Superior temporal gyrus (tissue), 1 donor: ENCODE measurements at regions not wholly inside any gene's neighbourhood (a gene's known extent, or its start where the extent isn't known, plus 50 kb on each side); places are given as distances from the start of the nearest gene placed in this dataset.
"Not testable (repeated sequence)": the region's sequence is repeated elsewhere in the genome, so short reads cannot be mapped to it uniquely, and the experiment has no call there.

ENCODE experiments used
- DNase-seq: peaks from one replicate; pipeline ENCODE4 v3.0.0-alpha.2; 2016; ENCODE audit errors: extremely low spot score

DNA sequence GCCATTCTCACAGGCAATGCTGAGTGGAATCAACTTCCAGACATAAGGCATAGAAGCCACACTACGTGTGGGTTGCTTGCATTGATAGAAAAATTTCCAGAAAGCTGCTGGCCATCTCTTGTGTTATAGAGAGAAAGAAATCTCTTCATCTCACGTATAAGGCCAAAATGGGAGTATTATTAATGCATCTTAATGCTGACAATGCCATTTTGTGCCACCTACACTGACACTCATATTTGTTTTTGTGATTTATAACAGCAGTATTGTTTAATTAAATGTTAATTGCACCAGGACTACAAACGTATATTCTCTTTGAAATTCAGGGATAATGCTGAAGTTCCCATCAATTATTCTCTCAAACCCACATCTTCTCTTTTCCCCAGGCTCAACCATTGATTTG lies 56.1 kb upstream of the TMEM132D start:
- no peak for DNase-seq

DNA sequence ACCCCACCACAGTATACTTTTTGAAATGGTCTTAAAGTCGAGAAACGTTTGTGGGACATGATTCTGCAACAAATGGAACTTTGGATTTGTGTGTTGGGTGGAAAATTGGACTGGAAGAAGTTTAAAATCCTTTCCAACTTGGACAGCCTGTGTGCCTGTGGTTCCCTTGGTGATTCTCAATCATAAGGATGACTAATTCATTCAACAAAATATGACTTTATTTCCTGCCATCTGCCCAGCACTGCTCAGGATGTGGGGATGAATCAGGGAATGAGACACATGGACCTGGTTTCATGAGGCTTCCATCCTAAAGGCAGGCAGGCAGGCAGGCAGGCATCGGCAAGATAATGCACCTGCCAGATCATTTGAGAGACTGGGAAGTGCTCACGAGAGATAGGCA lies 57.3 kb upstream of the TMEM132D start:
- DNase-seq = peak; percentile 42

- DNase-seq = no peak
These were observed 58.0 kb upstream of the TMEM132D start for GRCh38 chr12:129961856-129962255.

- no peak for DNase-seq
These were observed 60.5 kb upstream of the TMEM132D start for GRCh38 chr12:129964300-129964699.

DNA sequence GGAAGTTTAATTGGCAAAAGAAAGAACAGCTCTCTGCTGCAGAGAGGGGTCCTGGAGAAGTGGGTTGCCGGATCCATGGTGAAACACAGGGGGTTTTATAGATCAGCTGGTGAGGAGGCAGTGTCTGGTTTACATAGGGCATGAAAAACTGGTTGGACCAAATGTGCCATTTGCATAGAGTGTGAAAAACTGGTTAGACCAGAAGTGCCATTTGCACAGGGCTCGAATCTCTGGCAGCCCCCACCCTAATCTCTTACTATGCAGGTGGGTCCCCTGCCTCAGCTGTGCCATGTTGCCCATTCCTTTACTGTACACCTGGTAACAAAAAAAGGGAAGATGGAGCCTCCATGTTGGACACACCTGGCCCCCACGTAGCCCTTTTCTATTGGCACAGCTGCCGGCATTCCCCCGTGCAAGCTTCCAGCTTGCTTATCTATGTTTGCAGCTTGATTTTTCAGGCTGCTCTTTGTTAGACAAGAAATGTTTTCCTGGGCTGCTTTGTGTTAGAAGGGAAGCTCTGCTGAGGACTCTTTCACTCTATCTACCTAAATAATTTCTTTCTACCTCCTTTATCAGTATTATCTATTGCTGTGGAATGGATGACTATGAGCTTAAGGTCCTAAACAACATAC lies 61.1 kb upstream of the TMEM132D start:
- DNase-seq = no peak

DNA sequence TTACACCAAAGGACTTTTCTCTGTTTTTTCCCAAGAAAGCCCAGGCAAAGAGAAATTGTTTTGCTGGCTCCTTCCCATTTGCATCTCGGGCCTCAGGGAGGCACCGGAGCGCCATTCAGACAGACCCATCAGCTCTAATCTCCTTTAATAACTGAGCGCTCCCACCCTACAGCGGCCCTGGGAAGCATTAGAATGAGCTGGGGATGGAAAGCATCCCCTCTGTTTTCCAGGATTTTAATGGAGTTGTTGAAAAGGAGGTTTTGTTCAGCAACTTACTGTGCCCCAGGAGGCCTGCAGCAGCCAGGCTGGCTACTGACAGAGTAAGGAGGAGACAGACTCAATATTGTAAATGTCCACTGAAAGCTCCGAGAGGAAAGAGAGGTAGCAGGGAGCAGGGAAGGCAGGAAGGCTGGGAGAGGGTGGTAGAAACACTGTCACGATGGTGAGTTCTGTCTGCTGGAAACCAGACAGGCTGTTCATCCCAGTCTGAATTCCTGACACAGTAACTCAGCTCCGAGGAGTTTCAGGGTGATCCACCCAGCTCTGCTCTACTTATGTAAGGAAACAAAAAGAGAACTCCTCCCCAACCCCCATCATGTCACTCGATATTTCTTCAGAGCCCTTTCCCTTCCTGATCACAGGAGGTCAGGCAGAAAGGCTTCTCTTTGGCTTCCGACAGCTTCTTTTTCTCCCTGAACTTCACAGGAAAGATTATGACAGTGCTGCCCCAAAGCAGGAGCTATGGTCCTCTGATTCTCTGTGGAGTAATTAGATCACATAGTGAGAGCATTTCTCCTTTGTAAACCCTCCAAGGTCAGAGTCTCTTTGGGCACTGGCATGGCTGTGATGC lies 62.5 kb upstream of the TMEM132D start:
- DNase-seq = peak; percentile 17

- DNase-seq = peak; percentile 69
These were observed 67.9 kb upstream of the TMEM132D start for GRCh38 chr12:129971721-129972120.

- peak; percentile 44 for DNase-seq
These were observed 69.6 kb upstream of the TMEM132D start for GRCh38 chr12:129973236-129973961.

DNA sequence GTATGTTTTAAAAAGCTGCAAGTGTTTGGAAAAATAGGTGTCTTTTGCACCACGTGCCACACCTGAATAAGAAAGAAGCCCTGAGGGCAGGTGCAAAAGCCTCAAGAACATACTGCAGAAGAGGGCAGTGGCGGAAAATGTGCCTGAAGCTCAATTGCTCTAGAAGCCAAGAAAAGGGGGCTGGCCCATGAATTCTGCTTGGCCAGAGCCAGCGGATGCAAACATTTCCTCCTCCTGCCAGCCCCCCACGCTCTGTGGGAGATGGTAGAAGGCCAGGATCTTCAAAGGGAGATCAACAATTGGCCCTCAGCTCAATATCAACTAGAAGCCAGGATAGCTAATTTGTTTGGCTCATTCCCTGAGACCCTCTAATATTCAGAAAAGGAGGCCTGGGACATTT lies 80.3 kb upstream of the TMEM132D start:
- DNase-seq = no peak

DNA sequence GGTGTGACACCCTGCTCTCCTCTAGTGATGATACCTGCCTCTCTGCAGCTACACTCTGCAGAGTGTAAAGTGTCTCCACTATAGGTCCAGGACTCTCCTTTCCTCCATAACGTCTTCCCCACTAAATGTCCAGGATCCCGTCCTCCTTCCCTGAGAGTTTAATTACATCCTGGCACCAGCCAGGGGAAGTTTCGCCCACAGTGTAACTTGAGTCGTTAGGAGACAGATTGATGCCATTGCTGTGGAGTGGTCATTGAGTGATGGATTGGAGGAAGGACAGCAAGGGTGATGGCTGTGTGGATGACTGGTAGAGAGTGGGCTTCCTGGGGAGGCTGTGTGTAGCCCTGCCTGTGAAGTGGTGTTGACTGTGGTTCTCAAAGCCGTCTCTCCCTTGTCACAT lies 84.0 kb upstream of the TMEM132D start:
- DNase-seq = no peak

DNA sequence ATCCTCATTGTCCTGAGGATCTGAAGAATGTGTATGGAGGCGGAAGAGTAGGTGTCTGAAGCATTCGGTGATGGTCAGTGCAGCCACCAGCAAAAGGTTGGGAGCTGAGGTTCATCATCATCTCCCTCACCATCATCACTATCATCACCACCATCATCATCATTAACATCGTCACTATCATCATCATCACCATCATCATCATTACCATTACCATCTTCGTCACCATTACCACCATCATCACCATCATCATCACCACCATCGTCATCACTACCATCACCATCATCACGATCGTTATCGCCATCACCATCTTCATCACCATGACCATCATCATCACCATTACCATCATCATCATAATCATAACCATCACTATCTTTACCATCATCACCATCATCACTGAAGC lies 90.8 kb upstream of the TMEM132D start:
- DNase-seq = no peak

GRCh38 chr12:129997239-129997638 lies 93.4 kb upstream of the TMEM132D start:
- DNase-seq = no peak

DNA sequence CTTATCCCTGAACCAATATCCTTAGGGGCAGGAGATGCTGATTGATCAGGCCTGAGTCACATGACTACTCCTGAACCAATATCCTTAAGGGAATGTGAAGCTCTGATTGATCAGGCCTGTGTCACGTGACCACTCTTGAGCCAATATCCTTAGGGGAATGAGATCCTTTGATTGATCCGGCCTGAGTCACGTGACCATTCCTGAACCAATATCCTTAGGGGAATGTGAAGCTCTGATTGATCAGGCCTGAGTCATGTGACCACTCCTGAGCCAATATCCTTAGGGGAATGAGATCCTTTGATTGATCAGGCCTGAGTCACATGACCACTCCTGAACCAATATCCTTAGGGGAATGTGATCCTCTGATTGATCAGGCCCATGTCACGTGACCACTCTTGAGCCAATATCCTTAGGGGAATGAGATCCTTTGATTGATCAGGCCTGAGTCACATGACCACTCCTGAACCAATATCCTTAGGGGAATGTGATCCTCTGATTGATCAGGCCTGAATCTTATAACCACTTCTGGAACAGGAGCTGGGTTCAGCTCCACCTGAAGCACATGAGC lies 100.6 kb upstream of the TMEM132D start:
- DNase-seq = not testable (repeated sequence)

GRCh38 chr12:130007771-130008170 lies 103.9 kb upstream of the TMEM132D start:
- no peak for DNase-seq

- DNase-seq = no peak
These were observed 104.4 kb upstream of the TMEM132D start for GRCh38 chr12:130008241-130008640.

- DNase-seq = no peak
These were observed 106.1 kb upstream of the TMEM132D start for GRCh38 chr12:130009961-130010360.

DNA sequence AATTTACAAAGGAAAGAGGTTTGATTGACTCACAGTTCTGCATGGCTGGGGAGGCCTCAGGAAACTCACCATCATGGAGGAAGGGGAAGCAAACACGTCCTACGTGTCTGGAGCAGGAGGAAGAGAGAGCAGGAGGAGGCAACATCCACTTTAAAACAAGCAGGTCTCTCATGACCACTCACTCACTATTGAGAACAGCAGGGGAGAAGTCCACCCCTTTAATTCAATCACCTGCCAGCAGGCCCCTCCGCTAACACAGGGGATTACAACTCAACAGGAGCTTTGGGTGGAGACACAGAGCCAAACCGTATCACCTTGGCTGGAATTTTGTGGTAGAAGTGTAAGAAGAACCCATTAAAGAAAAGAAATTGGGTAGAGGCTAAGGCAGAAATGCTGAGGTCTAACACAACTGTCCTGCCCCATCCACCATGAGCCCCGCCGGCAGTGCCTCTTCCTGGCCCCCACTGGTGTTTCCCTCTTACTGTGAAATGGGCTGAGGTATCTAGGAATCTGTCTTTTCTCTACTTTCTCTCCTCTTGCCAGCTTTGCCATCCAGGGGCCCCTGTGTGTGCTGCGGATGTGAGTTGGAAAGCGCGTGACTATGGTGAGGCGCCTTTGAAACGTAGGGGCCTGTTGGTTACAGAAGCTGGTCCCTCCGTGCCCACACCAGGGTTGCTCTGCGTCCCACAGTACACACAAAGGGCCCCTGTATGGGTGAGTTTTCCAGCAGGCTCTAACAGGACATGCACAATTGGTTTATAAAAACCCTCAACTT lies 108.0 kb upstream of the TMEM132D start:
- DNase-seq = no peak

DNA sequence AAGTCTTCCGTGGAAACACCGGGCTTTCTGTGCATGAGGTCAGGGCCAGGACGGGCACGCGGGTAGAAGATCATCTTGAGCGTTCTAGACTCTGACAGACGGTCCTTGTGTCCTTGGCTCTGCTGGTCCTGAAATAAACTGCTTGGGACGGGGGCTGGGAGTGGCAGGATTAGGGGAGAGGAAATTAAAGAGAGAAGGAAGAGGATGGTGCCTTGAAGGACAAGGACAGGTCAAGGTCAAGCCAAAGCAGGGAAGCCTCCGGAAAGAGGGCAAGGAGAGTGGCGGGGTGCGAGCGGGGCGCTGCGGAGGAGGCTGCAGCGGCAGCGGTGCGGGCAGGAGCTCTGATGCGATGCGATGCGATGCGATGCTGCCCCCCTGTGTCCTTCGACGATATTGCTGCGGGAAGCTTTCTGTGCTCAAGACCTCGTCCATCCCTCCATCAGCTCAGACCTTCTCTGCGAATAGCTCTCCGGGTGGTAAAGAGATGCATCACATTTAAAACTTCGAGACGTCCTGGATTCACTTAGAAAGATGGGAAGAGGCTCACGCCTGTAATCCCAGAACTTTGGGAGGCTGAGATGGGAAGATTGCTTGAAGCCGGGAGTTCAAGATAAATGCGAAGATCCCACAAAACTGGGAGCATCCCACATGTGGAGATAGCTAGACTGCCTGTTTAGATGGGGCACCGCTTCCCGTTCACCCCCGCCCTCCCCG lies 110.1 kb upstream of the TMEM132D start:
- peak; percentile 94 for DNase-seq

DNA sequence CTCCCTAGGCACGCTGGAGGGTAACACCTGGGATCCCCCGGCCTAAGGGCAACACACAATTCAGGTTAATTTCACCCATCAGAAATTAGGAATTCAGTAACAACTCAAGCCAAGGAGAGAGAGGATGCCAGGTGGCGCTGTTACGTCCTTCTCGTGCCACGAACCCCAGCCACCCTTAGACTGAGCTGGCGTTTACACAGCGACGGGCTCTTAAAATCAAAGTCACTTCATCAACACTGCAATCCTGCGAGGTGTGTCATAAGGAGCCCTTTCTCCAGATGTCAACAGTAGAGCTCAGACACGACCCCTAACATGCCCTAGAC lies 110.6 kb upstream of the TMEM132D start:
- peak; percentile 78 for DNase-seq

DNA sequence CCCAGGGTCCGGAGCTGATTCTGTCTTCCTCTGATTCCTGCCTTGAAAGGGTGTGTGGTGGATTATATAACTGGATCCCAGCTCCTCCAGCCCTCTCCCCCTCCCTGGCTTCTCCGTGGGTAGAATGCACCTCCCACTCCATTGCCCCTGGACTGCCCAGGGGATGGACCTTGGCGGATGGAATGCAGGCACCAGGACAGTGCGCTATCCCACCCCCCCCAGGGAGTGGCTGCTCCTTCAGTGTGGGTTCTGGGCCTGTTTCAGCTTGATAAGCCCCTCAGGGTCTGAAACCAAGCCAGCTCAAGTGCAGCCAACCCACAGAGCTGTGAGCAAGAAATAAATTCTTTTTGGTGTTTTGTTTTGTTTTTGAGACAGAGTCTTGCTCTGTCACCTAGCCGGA lies 112.4 kb upstream of the TMEM132D start:
- no peak for DNase-seq

DNA sequence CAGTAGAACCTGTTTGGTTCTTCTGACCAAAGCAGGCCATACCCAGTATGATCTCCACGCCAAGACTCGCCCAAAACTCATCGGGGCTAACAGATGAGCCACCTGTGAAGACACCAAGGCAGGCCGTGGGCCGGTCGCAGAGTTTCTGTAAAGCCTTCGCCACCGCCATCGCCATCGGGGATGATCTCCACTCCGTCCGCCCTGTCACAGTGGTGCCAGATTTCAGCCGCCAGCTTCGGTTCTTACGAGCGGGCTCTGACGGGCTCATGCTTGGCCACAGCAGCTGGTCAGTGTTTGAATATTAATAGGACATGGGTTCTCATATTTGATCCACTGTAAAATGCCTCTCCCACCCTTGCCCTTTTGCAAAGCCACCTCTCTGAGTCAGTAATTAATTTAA lies 113.2 kb upstream of the TMEM132D start:
- no peak for DNase-seq
